IMR-90 (cell line): ENCODE measurements at regions not wholly inside any gene's neighbourhood (a gene's known extent, or its start where the extent isn't known, plus 50 kb on each side); places are given as distances from the start of the nearest gene placed in this dataset.
A peak's percentile ranks its signal among the peaks of the same experiment; 100 is the strongest.

Experiments used
- ATAC-seq: fragments of 200-7000 bp; cut with Tn5 transposase; 2 replicates; pipeline ENCODE4 v1.9.1; 2020; ENCODE audit warnings: low read depth, mild to moderate bottlenecking, moderate library complexity
- BruUV-seq: library from RNA; stranded (reverse); fragments of 400-500 nt; replicated peaks from 2 replicates; lab custom pipeline; 2021; lab: Mats Ljungman, UMichigan
- CTCF ChIA-PET: fragments of 300-600 bp; formaldehyde crosslinking; extraction: SDS; loops from one replicate; lab custom pipeline; 2021; ENCODE audit warnings: antibody characterized with exemption; lab: Yijun Ruan, JAX
- POLR2A ChIA-PET: fragments of 300-600 bp; sonication (Branson Sonifier 250); formaldehyde crosslinking; loops from one replicate; lab custom pipeline; 2022; ENCODE audit warnings: antibody characterized with exemption; ENCODE audit not compliant: unreplicated experiment; lab: Charles Lee
- DNase-seq: peaks from one replicate; pipeline ENCODE4 v3.0.0; 2013
- H2AFZ ChIP-seq: replicated peaks from 2 replicates; pipeline ENCODE3; 2013; ENCODE audit warnings: low read length, mild to moderate bottlenecking; ENCODE audit not compliant: poor library complexity
- H2AK5ac ChIP-seq: 2 replicates; pipeline ENCODE4 v1.6.1; 2013; ENCODE audit warnings: low read depth, low read length, inconsistent platforms
- H2AK9ac ChIP-seq: replicated peaks from 2 replicates; pipeline ENCODE3; 2013; ENCODE audit warnings: mild to moderate bottlenecking, low read depth, low read length, moderate library complexity; ENCODE audit not compliant: poor library complexity
- H2BK120ac ChIP-seq: 2 replicates; pipeline ENCODE4 v1.6.1; 2013; ENCODE audit warnings: low read depth, low read length, inconsistent platforms
- H2BK15ac ChIP-seq: 3 replicates; pipeline ENCODE4 v1.6.1; 2013; ENCODE audit warnings: low read depth, low read length, inconsistent platforms
- H2BK20ac ChIP-seq: 2 replicates; pipeline ENCODE4 v1.6.1; 2013; ENCODE audit warnings: low read depth, mild to moderate bottlenecking, inconsistent platforms, low read length, moderate library complexity
- H2BK5ac ChIP-seq: 2 replicates; pipeline ENCODE4 v1.6.1; 2013; ENCODE audit warnings: mild to moderate bottlenecking, low read depth, low read length, inconsistent platforms; ENCODE audit not compliant: poor library complexity, severe bottlenecking
- H3K14ac ChIP-seq: replicated peaks from 2 replicates; pipeline ENCODE4 v1.6.1; 2013; ENCODE audit warnings: low read depth, low read length, inconsistent platforms
- H3K18ac ChIP-seq: 2 replicates; pipeline ENCODE4 v1.6.1; 2013; ENCODE audit warnings: low read depth, low read length, control low read depth
- H3K23ac ChIP-seq: 2 replicates; pipeline ENCODE4 v1.6.1; 2013; ENCODE audit warnings: low read depth, low read length, inconsistent platforms
- H3K27ac ChIP-seq: 2 replicates; pipeline ENCODE4 v1.5.1; 2013; ENCODE audit warnings: mild to moderate bottlenecking, control low read depth, low read length; ENCODE audit not compliant: insufficient read depth
- H3K27me3 ChIP-seq: 2 replicates; pipeline ENCODE4 v1.6.1; 2013; ENCODE audit warnings: low read length; ENCODE audit not compliant: control insufficient read depth, insufficient read depth
- H3K36me3 ChIP-seq: 2 replicates; pipeline ENCODE4 v1.6.1; 2013; ENCODE audit warnings: low read length, mixed read lengths; ENCODE audit not compliant: control insufficient read depth, insufficient read depth
- H3K4ac ChIP-seq: 2 replicates; pipeline ENCODE4 v1.6.1; 2013; ENCODE audit warnings: low read depth, low read length, inconsistent platforms
- H3K4me1 ChIP-seq: 2 replicates; pipeline ENCODE4 v1.6.1; 2013; ENCODE audit warnings: low read length, mixed read lengths; ENCODE audit not compliant: control insufficient read depth, insufficient read depth
- H3K4me2 ChIP-seq: 2 replicates; pipeline ENCODE4 v1.6.1; 2013; ENCODE audit warnings: low read depth, mild to moderate bottlenecking, control low read depth, low read length, moderate library complexity
- H3K4me3 ChIP-seq: 2 replicates; pipeline ENCODE4 v1.5.1; 2013; ENCODE audit warnings: low read depth, mild to moderate bottlenecking, control low read depth, low read length, moderate library complexity; ENCODE audit not compliant: insufficient read depth
- H3K56ac ChIP-seq: 2 replicates; pipeline ENCODE4 v1.6.1; 2013; ENCODE audit warnings: low read length, inconsistent platforms; ENCODE audit not compliant: insufficient read depth; ENCODE audit errors: extremely low read depth
- H3K79me1 ChIP-seq, 2 experiments: 2 replicates each; pipeline ENCODE4 v1.6.1; 2013; ENCODE audit warnings: low read length in 2 of 2, inconsistent platforms in 1 of 2, low read depth in 1 of 2
- H3K9ac ChIP-seq: 2 replicates; pipeline ENCODE4 v1.6.1; 2013; ENCODE audit warnings: low read depth, low read length, control low read depth
- H3K9me1 ChIP-seq: 2 replicates; pipeline ENCODE4 v1.6.1; 2013; ENCODE audit warnings: low read length, inconsistent platforms; ENCODE audit not compliant: insufficient read depth
- H3K9me3 ChIP-seq: 2 replicates; pipeline ENCODE4 v1.6.1; 2013; ENCODE audit warnings: low read length; ENCODE audit not compliant: control insufficient read depth, insufficient read depth
- H4K20me1 ChIP-seq: 2 replicates; pipeline ENCODE4 v1.6.1; 2013; ENCODE audit warnings: low read length, inconsistent platforms; ENCODE audit not compliant: insufficient read depth
- H4K5ac ChIP-seq: 2 replicates; pipeline ENCODE4 v1.6.1; 2013; ENCODE audit warnings: mild to moderate bottlenecking, low read depth, low read length, control low read depth
- H4K8ac ChIP-seq, 2 experiments: 2 replicates each; pipeline ENCODE4 v1.6.1; 2013; ENCODE audit warnings: low read depth in 2 of 2, low read length in 2 of 2, control low read depth in 1 of 2, inconsistent platforms in 1 of 2
- H4K91ac ChIP-seq: 2 replicates; pipeline ENCODE4 v1.6.1; 2013; ENCODE audit warnings: low read depth, low read length, inconsistent platforms; ENCODE audit not compliant: insufficient read depth
- BHLHE40 ChIP-seq: fragments of 150-350 bp; IDR thresholded peaks from 2 replicates; pipeline ENCODE4 v1.6.1; 2016; ENCODE audit warnings: mild to moderate bottlenecking, low read depth, low read length
- CEBPB ChIP-seq: IDR thresholded peaks from 2 replicates; pipeline ENCODE4 v1.6.1; 2012; ENCODE audit warnings: low read depth, low read length, improper control_type of control experiment
- CHD1 ChIP-seq: IDR thresholded peaks from 2 replicates; pipeline ENCODE4 v1.6.1; 2012; ENCODE audit warnings: low read depth, low read length, improper control_type of control experiment
- FOS ChIP-seq: fragments of 150-350 bp; IDR thresholded peaks from 2 replicates; pipeline ENCODE4 v1.6.1; 2016; ENCODE audit warnings: low read depth, low read length
- MAFK ChIP-seq: IDR thresholded peaks from 2 replicates; pipeline ENCODE4 v1.6.1; 2012; ENCODE audit warnings: low read depth, low read length, improper control_type of control experiment
- MAZ ChIP-seq: IDR thresholded peaks from 2 replicates; pipeline ENCODE4 v1.6.1; 2012; ENCODE audit warnings: low read depth, mild to moderate bottlenecking, low read length, improper control_type of control experiment, moderate library complexity, borderline replicate concordance
- MXI1 ChIP-seq: IDR thresholded peaks from 2 replicates; pipeline ENCODE4 v1.6.1; 2012; ENCODE audit warnings: low read depth, mild to moderate bottlenecking, low read length, moderate library complexity, borderline replicate concordance
- NFE2L2 ChIP-seq: fragments of 150-350 bp; IDR thresholded peaks from 2 replicates; pipeline ENCODE4 v1.6.1; 2016; ENCODE audit warnings: low read depth, mild to moderate bottlenecking, low read length
- POLR2A ChIP-seq: IDR thresholded peaks from 2 replicates; pipeline ENCODE4 v1.6.1; 2012; ENCODE audit warnings: mild to moderate bottlenecking, low read depth, low read length
- RAD21 ChIP-seq: IDR thresholded peaks from 2 replicates; pipeline ENCODE4 v1.6.1; 2012; ENCODE audit warnings: low read length, improper control_type of control experiment
- RCOR1 ChIP-seq: IDR thresholded peaks from 2 replicates; pipeline ENCODE4 v1.6.1; 2012; ENCODE audit warnings: mild to moderate bottlenecking, low read length, improper control_type of control experiment; ENCODE audit not compliant: insufficient replicate concordance
- RFX5 ChIP-seq: IDR thresholded peaks from 2 replicates; pipeline ENCODE4 v1.8.0; 2012; ENCODE audit warnings: low read depth, mild to moderate bottlenecking, low read length, moderate library complexity
- SMC3 ChIP-seq: fragments of 150-350 bp; IDR thresholded peaks from 2 replicates; pipeline ENCODE4 v1.6.1; 2016; ENCODE audit warnings: low read depth, mild to moderate bottlenecking, antibody characterized with exemption, low read length, moderate library complexity
- WGBS, 2 experiments: methylation state at CpG; one replicate each; pipeline versions ENCODE4 v1.1.5 to v1.1.7; 2013; ENCODE audit warnings: missing lambda C conversion rate in 2 of 2; ENCODE audit not compliant: insufficient read length in 1 of 2; ENCODE audit errors: extremely low coverage in 2 of 2; 5-methylcytosine and 5-hydroxymethylcytosine counted together
- dilution Hi-C: fragments of 300-500 bp; cut with HindIII; formaldehyde crosslinking; loops from one replicate; pipeline ENCODE4 v1.14.3; 2018; ENCODE audit warnings: low sequenced_read_pairs; ENCODE audit not compliant: unreplicated experiment
- in situ Hi-C: fragments of 300-500 bp; cut with MboI; formaldehyde crosslinking; loops from 3 replicates; pipeline ENCODE4 v1.14.3; 2019; ENCODE audit warnings: low sequenced_read_pairs, inconsistent platforms, mixed read lengths
- intact Hi-C: fragments of 100-400 bp; cut with micrococcal nuclease; formaldehyde crosslinking; loops from 2 replicates; pipeline ENCODE4 v1.10.0; 2022
- TF ChIP-seq, protein P1 (sequence below): conservative IDR thresholded peaks from 2 replicates; pipeline ENCODE4 v1.5.1; 2012; ENCODE audit warnings: mild to moderate bottlenecking, low read depth, low read length, improper control_type of control experiment
- TF ChIP-seq, protein P2 (sequence below): fragments of 150-350 bp; IDR thresholded peaks from 2 replicates; pipeline ENCODE4 v1.6.1; 2016; ENCODE audit warnings: low read depth, mild to moderate bottlenecking, low read length, moderate library complexity, borderline replicate concordance
- TF ChIP-seq, protein P3 (sequence below): fragments of 150-350 bp; IDR thresholded peaks from 2 replicates; pipeline ENCODE4 v1.6.1; 2017; ENCODE audit warnings: mild to moderate bottlenecking, antibody characterized with exemption, low read length, low read depth

DNA sequence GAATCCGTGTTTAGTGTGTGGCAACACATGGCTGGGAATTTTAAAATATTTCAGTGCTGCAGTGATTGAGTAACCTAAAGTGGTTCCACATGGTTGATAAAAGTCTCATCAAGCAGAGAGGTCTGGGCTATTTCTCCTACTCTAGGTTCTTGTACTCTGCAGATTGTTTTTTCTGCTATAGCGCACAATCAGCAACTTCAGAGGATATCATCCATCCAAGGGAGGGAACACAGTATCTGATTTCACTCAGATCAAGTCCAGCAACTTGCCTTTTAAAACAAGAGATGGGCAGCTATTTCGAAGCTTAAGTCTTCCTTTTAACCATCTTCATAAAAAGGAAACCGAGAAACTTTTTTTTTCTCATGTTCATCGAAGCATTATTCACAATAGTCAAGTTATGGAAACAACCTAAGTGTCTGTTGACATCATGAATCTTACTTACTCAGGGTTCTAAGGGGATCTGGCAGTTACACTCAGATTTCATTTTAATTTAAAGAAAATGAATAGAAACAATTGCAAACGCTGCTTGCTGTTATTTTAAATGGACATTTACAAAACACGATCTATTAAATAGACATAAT lies 172.7 kb upstream of the TRIB2 start:
- no peak overlapping the region for H3K9ac ChIP-seq
- ChIA-PET CTCF (no interaction called here), POLR2A (no interaction called here)
- H4K91ac ChIP-seq, result no peak overlapping the region
- WGBS, 2 experiments, result no CpG with 5 or more reads among the region's 7 CpGs
- H3K27ac ChIP-seq, result no peak overlapping the region
- no peak overlapping the region for H2BK15ac ChIP-seq
- H3K56ac ChIP-seq, result no peak overlapping the region
- no peak for DNase-seq
- in situ Hi-C loops, result no loop called here
- H3K27me3 ChIP-seq, result no peaks in the 10 kb centered on the region
- TF ChIP-seq, protein P1, sequence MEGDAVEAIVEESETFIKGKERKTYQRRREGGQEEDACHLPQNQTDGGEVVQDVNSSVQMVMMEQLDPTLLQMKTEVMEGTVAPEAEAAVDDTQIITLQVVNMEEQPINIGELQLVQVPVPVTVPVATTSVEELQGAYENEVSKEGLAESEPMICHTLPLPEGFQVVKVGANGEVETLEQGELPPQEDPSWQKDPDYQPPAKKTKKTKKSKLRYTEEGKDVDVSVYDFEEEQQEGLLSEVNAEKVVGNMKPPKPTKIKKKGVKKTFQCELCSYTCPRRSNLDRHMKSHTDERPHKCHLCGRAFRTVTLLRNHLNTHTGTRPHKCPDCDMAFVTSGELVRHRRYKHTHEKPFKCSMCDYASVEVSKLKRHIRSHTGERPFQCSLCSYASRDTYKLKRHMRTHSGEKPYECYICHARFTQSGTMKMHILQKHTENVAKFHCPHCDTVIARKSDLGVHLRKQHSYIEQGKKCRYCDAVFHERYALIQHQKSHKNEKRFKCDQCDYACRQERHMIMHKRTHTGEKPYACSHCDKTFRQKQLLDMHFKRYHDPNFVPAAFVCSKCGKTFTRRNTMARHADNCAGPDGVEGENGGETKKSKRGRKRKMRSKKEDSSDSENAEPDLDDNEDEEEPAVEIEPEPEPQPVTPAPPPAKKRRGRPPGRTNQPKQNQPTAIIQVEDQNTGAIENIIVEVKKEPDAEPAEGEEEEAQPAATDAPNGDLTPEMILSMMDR, result no peak
- TF ChIP-seq RCOR1, result no peak
- TF ChIP-seq MXI1, result no peak
- TF ChIP-seq RAD21, result no peak
- no peak for TF ChIP-seq RFX5
- TF ChIP-seq MAFK, result no peak
- no peak for TF ChIP-seq BHLHE40
- TF ChIP-seq, protein P2, sequence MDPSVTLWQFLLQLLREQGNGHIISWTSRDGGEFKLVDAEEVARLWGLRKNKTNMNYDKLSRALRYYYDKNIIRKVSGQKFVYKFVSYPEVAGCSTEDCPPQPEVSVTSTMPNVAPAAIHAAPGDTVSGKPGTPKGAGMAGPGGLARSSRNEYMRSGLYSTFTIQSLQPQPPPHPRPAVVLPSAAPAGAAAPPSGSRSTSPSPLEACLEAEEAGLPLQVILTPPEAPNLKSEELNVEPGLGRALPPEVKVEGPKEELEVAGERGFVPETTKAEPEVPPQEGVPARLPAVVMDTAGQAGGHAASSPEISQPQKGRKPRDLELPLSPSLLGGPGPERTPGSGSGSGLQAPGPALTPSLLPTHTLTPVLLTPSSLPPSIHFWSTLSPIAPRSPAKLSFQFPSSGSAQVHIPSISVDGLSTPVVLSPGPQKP, result no peak
- TF ChIP-seq MAZ, result no peak
- no peak for TF ChIP-seq CHD1
- no peak for TF ChIP-seq NFE2L2
- no peak for TF ChIP-seq POLR2A
- no peak for TF ChIP-seq CEBPB
- TF ChIP-seq, protein P3, sequence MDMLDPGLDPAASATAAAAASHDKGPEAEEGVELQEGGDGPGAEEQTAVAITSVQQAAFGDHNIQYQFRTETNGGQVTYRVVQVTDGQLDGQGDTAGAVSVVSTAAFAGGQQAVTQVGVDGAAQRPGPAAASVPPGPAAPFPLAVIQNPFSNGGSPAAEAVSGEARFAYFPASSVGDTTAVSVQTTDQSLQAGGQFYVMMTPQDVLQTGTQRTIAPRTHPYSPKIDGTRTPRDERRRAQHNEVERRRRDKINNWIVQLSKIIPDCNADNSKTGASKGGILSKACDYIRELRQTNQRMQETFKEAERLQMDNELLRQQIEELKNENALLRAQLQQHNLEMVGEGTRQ, result no peak
- no peak for TF ChIP-seq FOS
- TF ChIP-seq SMC3, result no peak
- no peak overlapping the region for H2BK5ac ChIP-seq
- H3K18ac ChIP-seq, result no peak overlapping the region
- no peak overlapping the region for H2AK5ac ChIP-seq
- H4K5ac ChIP-seq, result no peak overlapping the region
- no peaks in the 10 kb centered on the region for H3K9me3 ChIP-seq
- peaks cover 2% of the 10 kb centered on the region for H3K4me1 ChIP-seq
- dilution Hi-C loops, result no loop called here
- H2BK120ac ChIP-seq, result no peak overlapping the region
- H3K79me1 ChIP-seq, result no peaks in the 10 kb centered on the region
- no peak overlapping the region for H4K8ac ChIP-seq
- no TSS peak for BruUV-seq
- ATAC-seq, result no peak
- H4K20me1 ChIP-seq, result no peaks in the 10 kb centered on the region
- H3K4me2 ChIP-seq, result no peak overlapping the region
- no peaks in the 10 kb centered on the region for H3K9me1 ChIP-seq
- H3K4ac ChIP-seq, result no peak overlapping the region
- 0 out of 2 replicates have a peak overlapping the region, but pooled peaks have one; percentile 17 for H3K14ac ChIP-seq
- no peak overlapping the region for H2AK9ac ChIP-seq
- no peak overlapping the region for H3K23ac ChIP-seq
- H2AFZ ChIP-seq, result peak overlapping the region; percentile 49
- intact Hi-C loops, result no loop called here
- no peaks in the 10 kb centered on the region for H3K36me3 ChIP-seq
- no peak overlapping the region for H3K4me3 ChIP-seq
- no peak overlapping the region for H2BK20ac ChIP-seq
